K562 (cell line): ENCODE measurements at regions not wholly inside any gene's neighbourhood (a gene's known extent, or its start where the extent isn't known, plus 50 kb on each side); places are given as distances from the start of the nearest gene placed in this dataset.

Experiments
- ATAC-seq: fragments of 200-7000 bp; cut with Tn5 transposase; 3 replicates; pipeline ENCODE4 v1.9.1; 2020; ENCODE audit warnings: moderate library complexity
- BruUV-seq: library from RNA; stranded (reverse); fragments of 400-500 nt; replicated peaks from 2 replicates; lab custom pipeline; 2021; lab: Mats Ljungman, UMichigan
- CTCF ChIA-PET: fragments of 300-600 bp; formaldehyde crosslinking; extraction: SDS; loops from one replicate; lab custom pipeline; 2021; ENCODE audit warnings: low intra/inter-chr PET ratio; lab: Yijun Ruan, JAX
- POLR2A ChIA-PET: fragments of 300-600, 350-650 bp; sonication (Branson Sonifier 250); formaldehyde crosslinking; extraction: SDS; loops from one replicate; lab custom pipeline; 2021; ENCODE audit warnings: antibody characterized with exemption, inconsistent platforms; lab: Yijun Ruan, JAX
- DNase-seq, 4 experiments: peaks; one replicate each; pipeline versions ENCODE4 v3.0.0 to v3.0.0-alpha.2; 2011 to 2018; ENCODE audit warnings: low spot score in 3 of 4, mixed read lengths in 3 of 4; ENCODE audit errors: extremely low read depth in 1 of 4
- FAIRE-seq: peaks from 2 replicates; lab custom pipeline; 2011; peaks lifted over from hg19 to GRCh38; lab: Jason Lieb, UNC
- H2AFZ ChIP-seq: 2 replicates; pipeline ENCODE4 v1.6.0; 2011; ENCODE audit warnings: low read depth, low read length, control low read depth, inconsistent platforms
- H3K27ac ChIP-seq: fragments of 200-600 bp; 3 replicates; pipeline ENCODE4 v1.8.0; 2011; ENCODE audit warnings: low read depth, mild to moderate bottlenecking, control low read depth, inconsistent platforms, low read length, moderate library complexity, mixed read lengths; ENCODE audit errors: extremely low read depth
- H3K27me3 ChIP-seq, 2 experiments: fragments of 300-600 bp in 1 of 2; 2 replicates in 1 of 2; 3 replicates in 1 of 2; pipeline versions ENCODE4 v1.6.0 to v1.8.0; 2011; ENCODE audit warnings: inconsistent platforms in 2 of 2, low read length in 2 of 2, mild to moderate bottlenecking in 1 of 2, mixed read lengths in 1 of 2, moderate library complexity in 1 of 2; ENCODE audit not compliant: control insufficient read depth in 2 of 2, insufficient read depth in 2 of 2
- H3K36me3 ChIP-seq: fragments of 300-600 bp; 3 replicates; pipeline ENCODE4 v1.8.0; 2011; ENCODE audit warnings: mild to moderate bottlenecking, low read length, inconsistent platforms; ENCODE audit not compliant: control insufficient read depth, insufficient read depth
- H3K4me1 ChIP-seq, 2 experiments: fragments of 200-600 bp in 1 of 2; replicated peaks in 1 of 2; 2 replicates in 1 of 2; 3 replicates in 1 of 2; pipeline versions ENCODE4 v1.5.1 to v1.8.0; 2011; ENCODE audit warnings: inconsistent platforms in 2 of 2, low read length in 2 of 2, mild to moderate bottlenecking in 1 of 2, mixed read lengths in 1 of 2, moderate library complexity in 1 of 2; ENCODE audit not compliant: control insufficient read depth in 2 of 2, insufficient read depth in 2 of 2
- H3K4me2 ChIP-seq: 2 replicates; pipeline ENCODE4 v1.6.1; 2011; ENCODE audit warnings: low read length, control low read depth, inconsistent platforms, mixed read lengths; ENCODE audit not compliant: insufficient read depth
- H3K4me3 ChIP-seq: fragments of 200-600 bp; sonication (generic), shearing (Covaris generic); 2 replicates; pipeline ENCODE4 v1.5.1; 2016; ENCODE audit warnings: control low read depth, inconsistent platforms
- H3K79me2 ChIP-seq: fragments of 200-600 bp; 3 replicates; pipeline ENCODE4 v1.8.0; 2011; ENCODE audit warnings: low read length, inconsistent platforms; ENCODE audit not compliant: control insufficient read depth, insufficient read depth
- H3K9ac ChIP-seq, 2 experiments: 2 replicates each; pipeline versions ENCODE4 v1.6.0 to v1.6.1; 2011; ENCODE audit warnings: low read depth in 2 of 2, low read length in 2 of 2, control low read depth in 1 of 2, inconsistent platforms in 1 of 2, mild to moderate bottlenecking in 1 of 2, mixed read lengths in 1 of 2; ENCODE audit not compliant: insufficient read depth in 1 of 2
- H3K9me1 ChIP-seq: one replicate; pipeline ENCODE4 v1.6.0; 2011; ENCODE audit warnings: inconsistent platforms, mild to moderate bottlenecking, low read length, moderate library complexity; ENCODE audit not compliant: control insufficient read depth, insufficient read depth
- H3K9me3 ChIP-seq: replicated peaks from 2 replicates; pipeline ENCODE4 v1.5.1; 2011; ENCODE audit warnings: low read depth, low read length, inconsistent platforms; ENCODE audit not compliant: control insufficient read depth, insufficient read depth
- H4K20me1 ChIP-seq: replicated peaks from 2 replicates; pipeline ENCODE4 v1.6.1; 2011; ENCODE audit warnings: low read length, inconsistent platforms, mixed read lengths; ENCODE audit not compliant: control insufficient read depth, insufficient read depth
- C11orf30 ChIP-seq: fragments of 450-650 bp; IDR thresholded peaks from 2 replicates; pipeline ENCODE4 v1.6.1; 2016; ENCODE audit warnings: low read depth, mild to moderate bottlenecking
- MIER1 ChIP-seq: fragments of 450-650 bp; IDR thresholded peaks from 2 replicates; pipeline ENCODE4 v1.6.1; 2016; ENCODE audit warnings: antibody characterized with exemption, mild to moderate bottlenecking, low read depth
- ZNF551 ChIP-seq: fragments of 250-450 bp; sonication (Bioruptor Pico); IDR thresholded peaks from 2 replicates; pipeline ENCODE4 v1.5.0; 2021; ENCODE audit warnings: mild to moderate bottlenecking, moderate library complexity
- ZNF778 ChIP-seq: fragments of 450-650 bp; formaldehyde crosslinking; IDR thresholded peaks from 2 replicates; pipeline ENCODE4 v1.4.0; 2020; ENCODE audit warnings: mild to moderate bottlenecking, moderate library complexity
- WGBS: fragments of 100-300 bp; shearing (Covaris generic); methylation state at CpG from one replicate; pipeline ENCODE4 v1.1.6; 2016; ENCODE audit warnings: low coverage, mixed read lengths; ENCODE audit not compliant: insufficient coverage; ENCODE audit errors: missing lambda C conversion rate; 5-methylcytosine and 5-hydroxymethylcytosine counted together
- in situ Hi-C: fragments of 300-500 bp; cut with MboI; formaldehyde crosslinking; loops from 4 replicates; pipeline ENCODE4 v1.15.0; 2018; ENCODE audit warnings: inconsistent platforms, mixed read lengths
- intact Hi-C: fragments of 100-400 bp; cut with micrococcal nuclease; formaldehyde crosslinking; loops from 2 replicates; pipeline ENCODE4 v1.14.2; 2022
- TF ChIP-seq, protein P1 (sequence below): fragments of 250-450 bp; sonication (Bioruptor Pico); IDR thresholded peaks from 2 replicates; pipeline ENCODE4 v1.5.0; 2020; ENCODE audit warnings: mild to moderate bottlenecking
- TF ChIP-seq, protein P2 (sequence below): fragments of 250-450 bp; sonication (Bioruptor Pico); IDR thresholded peaks from 2 replicates; pipeline ENCODE4 v1.9.0; 2021; ENCODE audit warnings: mild to moderate bottlenecking, inconsistent platforms

DNA sequence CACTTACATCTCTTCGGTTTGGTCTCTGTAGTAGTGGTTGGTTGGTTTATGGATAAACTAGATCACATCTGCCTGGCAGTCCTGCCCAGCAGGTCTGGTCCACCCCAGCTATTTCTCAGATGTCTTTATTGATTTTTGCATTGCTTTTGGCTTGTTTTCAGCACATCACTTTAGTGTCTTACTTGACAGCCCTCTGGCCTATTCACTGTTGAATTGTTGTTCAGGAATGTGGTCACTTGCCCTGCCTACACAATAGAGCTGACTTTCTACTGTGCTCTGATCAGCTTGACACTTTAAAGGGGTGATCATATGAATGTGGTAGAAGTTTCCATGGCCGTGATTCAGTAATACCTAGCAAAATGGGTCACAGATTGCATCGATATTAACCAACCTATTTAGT, 719.2 kb upstream of the LRRN3 start:
- Histone ChIP-seq H3K9ac (no peak overlapping the region), H3K9me3 (no peaks in the 10 kb centered on the region), H3K9me1 (no peaks in the 10 kb centered on the region), H3K36me3 (no peaks in the 10 kb centered on the region), H3K4me1 (no peaks in the 10 kb centered on the region), H3K4me3 (no peak overlapping the region), H3K27me3 (no peaks in the 10 kb centered on the region), H2AFZ (no peak overlapping the region), H3K27ac (no peak overlapping the region), H3K79me2 (no peaks in the 10 kb centered on the region), H3K4me2 (no peak overlapping the region), H4K20me1 (no peaks in the 10 kb centered on the region)
- DNase-seq (no peak), FAIRE-seq (no peak), ATAC-seq (no peak)
- no TSS peak for BruUV-seq
- intact Hi-C loops (no loop called here), in situ Hi-C loops (no loop called here)
- CTCF ChIA-PET: no interaction called here
- POLR2A ChIA-PET: no interaction called here
- TF ChIP-seq, protein P1, sequence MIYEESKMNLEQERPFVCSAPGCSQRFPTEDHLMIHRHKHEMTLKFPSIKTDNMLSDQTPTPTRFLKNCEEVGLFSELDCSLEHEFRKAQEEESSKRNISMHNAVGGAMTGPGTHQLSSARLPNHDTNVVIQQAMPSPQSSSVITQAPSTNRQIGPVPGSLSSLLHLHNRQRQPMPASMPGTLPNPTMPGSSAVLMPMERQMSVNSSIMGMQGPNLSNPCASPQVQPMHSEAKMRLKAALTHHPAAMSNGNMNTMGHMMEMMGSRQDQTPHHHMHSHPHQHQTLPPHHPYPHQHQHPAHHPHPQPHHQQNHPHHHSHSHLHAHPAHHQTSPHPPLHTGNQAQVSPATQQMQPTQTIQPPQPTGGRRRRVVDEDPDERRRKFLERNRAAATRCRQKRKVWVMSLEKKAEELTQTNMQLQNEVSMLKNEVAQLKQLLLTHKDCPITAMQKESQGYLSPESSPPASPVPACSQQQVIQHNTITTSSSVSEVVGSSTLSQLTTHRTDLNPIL (CRISPR knock-in tag): no peak
- TF ChIP-seq C11orf30 (no peak), ZNF551 (no peak), MIER1 (no peak), ZNF778 (CRISPR knock-in tag) (no peak)
- TF ChIP-seq, protein P2, sequence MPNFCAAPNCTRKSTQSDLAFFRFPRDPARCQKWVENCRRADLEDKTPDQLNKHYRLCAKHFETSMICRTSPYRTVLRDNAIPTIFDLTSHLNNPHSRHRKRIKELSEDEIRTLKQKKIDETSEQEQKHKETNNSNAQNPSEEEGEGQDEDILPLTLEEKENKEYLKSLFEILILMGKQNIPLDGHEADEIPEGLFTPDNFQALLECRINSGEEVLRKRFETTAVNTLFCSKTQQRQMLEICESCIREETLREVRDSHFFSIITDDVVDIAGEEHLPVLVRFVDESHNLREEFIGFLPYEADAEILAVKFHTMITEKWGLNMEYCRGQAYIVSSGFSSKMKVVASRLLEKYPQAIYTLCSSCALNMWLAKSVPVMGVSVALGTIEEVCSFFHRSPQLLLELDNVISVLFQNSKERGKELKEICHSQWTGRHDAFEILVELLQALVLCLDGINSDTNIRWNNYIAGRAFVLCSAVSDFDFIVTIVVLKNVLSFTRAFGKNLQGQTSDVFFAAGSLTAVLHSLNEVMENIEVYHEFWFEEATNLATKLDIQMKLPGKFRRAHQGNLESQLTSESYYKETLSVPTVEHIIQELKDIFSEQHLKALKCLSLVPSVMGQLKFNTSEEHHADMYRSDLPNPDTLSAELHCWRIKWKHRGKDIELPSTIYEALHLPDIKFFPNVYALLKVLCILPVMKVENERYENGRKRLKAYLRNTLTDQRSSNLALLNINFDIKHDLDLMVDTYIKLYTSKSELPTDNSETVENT (CRISPR knock-in tag): no peak
- WGBS: 1% methylated on average over 3 of the region's 3 CpGs
